IMR-90 (cell line): ENCODE measurements at regions not wholly inside any gene's neighbourhood (a gene's known extent, or its start where the extent isn't known, plus 50 kb on each side); places are given as distances from the start of the nearest gene placed in this dataset.

Experiments used
- ATAC-seq: fragments of 200-7000 bp; cut with Tn5 transposase; 2 replicates; pipeline ENCODE4 v1.9.1; 2020; ENCODE audit warnings: low read depth, mild to moderate bottlenecking, moderate library complexity
- BruUV-seq: library from RNA; stranded (reverse); fragments of 400-500 nt; replicated peaks from 2 replicates; lab custom pipeline; 2021; lab: Mats Ljungman, UMichigan
- CTCF ChIA-PET: fragments of 300-600 bp; formaldehyde crosslinking; extraction: SDS; loops from one replicate; lab custom pipeline; 2021; ENCODE audit warnings: antibody characterized with exemption; lab: Yijun Ruan, JAX
- POLR2A ChIA-PET: fragments of 300-600 bp; sonication (Branson Sonifier 250); formaldehyde crosslinking; loops from one replicate; lab custom pipeline; 2022; ENCODE audit warnings: antibody characterized with exemption; ENCODE audit not compliant: unreplicated experiment; lab: Charles Lee
- DNase-seq: peaks from one replicate; pipeline ENCODE4 v3.0.0; 2013
- H2AFZ ChIP-seq: replicated peaks from 2 replicates; pipeline ENCODE3; 2013; ENCODE audit warnings: low read length, mild to moderate bottlenecking; ENCODE audit not compliant: poor library complexity
- H2AK5ac ChIP-seq: 2 replicates; pipeline ENCODE4 v1.6.1; 2013; ENCODE audit warnings: low read depth, low read length, inconsistent platforms
- H2AK9ac ChIP-seq: replicated peaks from 2 replicates; pipeline ENCODE3; 2013; ENCODE audit warnings: mild to moderate bottlenecking, low read depth, low read length, moderate library complexity; ENCODE audit not compliant: poor library complexity
- H2BK120ac ChIP-seq: 2 replicates; pipeline ENCODE4 v1.6.1; 2013; ENCODE audit warnings: low read depth, low read length, inconsistent platforms
- H2BK15ac ChIP-seq: 3 replicates; pipeline ENCODE4 v1.6.1; 2013; ENCODE audit warnings: low read depth, low read length, inconsistent platforms
- H2BK20ac ChIP-seq: 2 replicates; pipeline ENCODE4 v1.6.1; 2013; ENCODE audit warnings: low read depth, mild to moderate bottlenecking, inconsistent platforms, low read length, moderate library complexity
- H2BK5ac ChIP-seq: 2 replicates; pipeline ENCODE4 v1.6.1; 2013; ENCODE audit warnings: mild to moderate bottlenecking, low read depth, low read length, inconsistent platforms; ENCODE audit not compliant: poor library complexity, severe bottlenecking
- H3K14ac ChIP-seq: replicated peaks from 2 replicates; pipeline ENCODE4 v1.6.1; 2013; ENCODE audit warnings: low read depth, low read length, inconsistent platforms
- H3K18ac ChIP-seq: 2 replicates; pipeline ENCODE4 v1.6.1; 2013; ENCODE audit warnings: low read depth, low read length, control low read depth
- H3K23ac ChIP-seq: 2 replicates; pipeline ENCODE4 v1.6.1; 2013; ENCODE audit warnings: low read depth, low read length, inconsistent platforms
- H3K27ac ChIP-seq: 2 replicates; pipeline ENCODE4 v1.5.1; 2013; ENCODE audit warnings: mild to moderate bottlenecking, control low read depth, low read length; ENCODE audit not compliant: insufficient read depth
- H3K27me3 ChIP-seq: 2 replicates; pipeline ENCODE4 v1.6.1; 2013; ENCODE audit warnings: low read length; ENCODE audit not compliant: control insufficient read depth, insufficient read depth
- H3K36me3 ChIP-seq: 2 replicates; pipeline ENCODE4 v1.6.1; 2013; ENCODE audit warnings: low read length, mixed read lengths; ENCODE audit not compliant: control insufficient read depth, insufficient read depth
- H3K4ac ChIP-seq: 2 replicates; pipeline ENCODE4 v1.6.1; 2013; ENCODE audit warnings: low read depth, low read length, inconsistent platforms
- H3K4me1 ChIP-seq: 2 replicates; pipeline ENCODE4 v1.6.1; 2013; ENCODE audit warnings: low read length, mixed read lengths; ENCODE audit not compliant: control insufficient read depth, insufficient read depth
- H3K4me2 ChIP-seq: 2 replicates; pipeline ENCODE4 v1.6.1; 2013; ENCODE audit warnings: low read depth, mild to moderate bottlenecking, control low read depth, low read length, moderate library complexity
- H3K4me3 ChIP-seq: 2 replicates; pipeline ENCODE4 v1.5.1; 2013; ENCODE audit warnings: low read depth, mild to moderate bottlenecking, control low read depth, low read length, moderate library complexity; ENCODE audit not compliant: insufficient read depth
- H3K56ac ChIP-seq: 2 replicates; pipeline ENCODE4 v1.6.1; 2013; ENCODE audit warnings: low read length, inconsistent platforms; ENCODE audit not compliant: insufficient read depth; ENCODE audit errors: extremely low read depth
- H3K79me1 ChIP-seq, 2 experiments: 2 replicates each; pipeline ENCODE4 v1.6.1; 2013; ENCODE audit warnings: low read length in 2 of 2, inconsistent platforms in 1 of 2, low read depth in 1 of 2
- H3K9ac ChIP-seq: 2 replicates; pipeline ENCODE4 v1.6.1; 2013; ENCODE audit warnings: low read depth, low read length, control low read depth
- H3K9me1 ChIP-seq: 2 replicates; pipeline ENCODE4 v1.6.1; 2013; ENCODE audit warnings: low read length, inconsistent platforms; ENCODE audit not compliant: insufficient read depth
- H3K9me3 ChIP-seq: 2 replicates; pipeline ENCODE4 v1.6.1; 2013; ENCODE audit warnings: low read length; ENCODE audit not compliant: control insufficient read depth, insufficient read depth
- H4K20me1 ChIP-seq: 2 replicates; pipeline ENCODE4 v1.6.1; 2013; ENCODE audit warnings: low read length, inconsistent platforms; ENCODE audit not compliant: insufficient read depth
- H4K5ac ChIP-seq: 2 replicates; pipeline ENCODE4 v1.6.1; 2013; ENCODE audit warnings: mild to moderate bottlenecking, low read depth, low read length, control low read depth
- H4K8ac ChIP-seq, 2 experiments: 2 replicates each; pipeline ENCODE4 v1.6.1; 2013; ENCODE audit warnings: low read depth in 2 of 2, low read length in 2 of 2, control low read depth in 1 of 2, inconsistent platforms in 1 of 2
- H4K91ac ChIP-seq: 2 replicates; pipeline ENCODE4 v1.6.1; 2013; ENCODE audit warnings: low read depth, low read length, inconsistent platforms; ENCODE audit not compliant: insufficient read depth
- CEBPB ChIP-seq: IDR thresholded peaks from 2 replicates; pipeline ENCODE4 v1.6.1; 2012; ENCODE audit warnings: low read depth, low read length, improper control_type of control experiment
- MAFK ChIP-seq: IDR thresholded peaks from 2 replicates; pipeline ENCODE4 v1.6.1; 2012; ENCODE audit warnings: low read depth, low read length, improper control_type of control experiment
- WGBS, 2 experiments: methylation state at CpG; one replicate each; pipeline versions ENCODE4 v1.1.5 to v1.1.7; 2013; ENCODE audit warnings: missing lambda C conversion rate in 2 of 2; ENCODE audit not compliant: insufficient read length in 1 of 2; ENCODE audit errors: extremely low coverage in 2 of 2; 5-methylcytosine and 5-hydroxymethylcytosine counted together
- dilution Hi-C: fragments of 300-500 bp; cut with HindIII; formaldehyde crosslinking; loops from one replicate; pipeline ENCODE4 v1.14.3; 2018; ENCODE audit warnings: low sequenced_read_pairs; ENCODE audit not compliant: unreplicated experiment
- in situ Hi-C: fragments of 300-500 bp; cut with MboI; formaldehyde crosslinking; loops from 3 replicates; pipeline ENCODE4 v1.14.3; 2019; ENCODE audit warnings: low sequenced_read_pairs, inconsistent platforms, mixed read lengths
- intact Hi-C: fragments of 100-400 bp; cut with micrococcal nuclease; formaldehyde crosslinking; loops from 2 replicates; pipeline ENCODE4 v1.10.0; 2022

- Histone ChIP-seq H2BK15ac (no peak overlapping the region), H2BK5ac (no peak overlapping the region), H3K14ac (no peak overlapping the region), H3K9me1 (no peaks in the 10 kb centered on the region), H3K4me3 (no peak overlapping the region), H3K79me1 (no peaks in the 10 kb centered on the region), H3K18ac (no peak overlapping the region), H4K91ac (no peak overlapping the region), H2AK9ac (no peak overlapping the region), H3K36me3 (no peaks in the 10 kb centered on the region), H2AK5ac (no peak overlapping the region), H4K20me1 (no peaks in the 10 kb centered on the region), H2BK20ac (no peak overlapping the region), H3K27ac (no peak overlapping the region), H4K8ac (no peak overlapping the region), H3K4me1 (no peaks in the 10 kb centered on the region), H3K27me3 (peaks cover 3% of the 10 kb centered on the region; the same call in 1 of the 2 replicates), H2BK120ac (no peak overlapping the region), H3K4me2 (no peak overlapping the region), H3K56ac (no peak overlapping the region), H3K9ac (no peak overlapping the region), H3K4ac (no peak overlapping the region), H2AFZ (no peak overlapping the region), H4K5ac (no peak overlapping the region), H3K23ac (no peak overlapping the region), H3K9me3 (no peaks in the 10 kb centered on the region)
- no TSS peak for BruUV-seq
- no CpG with 5 or more reads among the region's 1 CpG for WGBS, 2 experiments
- in situ Hi-C loops = no loop called here
- ChIA-PET POLR2A (no interaction called here), CTCF (no interaction called here)
- ATAC-seq = no peak
- TF ChIP-seq CEBPB (no peak), MAFK (no peak)
- dilution Hi-C loops = no loop called here
- no peak for DNase-seq
- intact Hi-C loops = no loop called here
Measured at GRCh38 chr12:64993461-64993860, 127.6 kb downstream of the WIF1 start.
